ENCODE measurements at regions not wholly inside any gene's neighbourhood (a gene's known extent, or its start where the extent isn't known, plus 50 kb on each side); places are given as distances from the start of the nearest gene placed in this dataset.

- no peaks in the 10 kb centered on the region for H3K4me1 ChIP-seq
- H3K9me3 ChIP-seq: no peaks in the 10 kb centered on the region
- no peak for DNase-seq (ENCODE audit: low spot score in 2 of 2)
- no peak for TF ChIP-seq POLR2A (IDR thresholded peaks at IDR 0.05)
- no peak for TF ChIP-seq CTCF (IDR thresholded peaks at IDR 0.05)
- no peak for TF ChIP-seq POLR2AphosphoS5 (IDR thresholded peaks at IDR 0.05)
- no peak overlapping the region for H3K4me3 ChIP-seq
- intact Hi-C loops (cut with DNase I; ENCODE audit: low total_unique reads): no loop called here
- no peaks in the 10 kb centered on the region for H3K27me3 ChIP-seq
- H3K27ac ChIP-seq: no peak overlapping the region
- H3K36me3 ChIP-seq: no peaks in the 10 kb centered on the region
Observed at GRCh38 chr3:148023994-148024393, 614.8 kb downstream of the ZIC1 start.

- no peak for TF ChIP-seq CTCF (IDR thresholded peaks at IDR 0.05)
- no peak overlapping the region for H3K27ac ChIP-seq
- DNase-seq (ENCODE audit: low spot score in 2 of 2): no peak
- no peak overlapping the region for H3K4me3 ChIP-seq
- intact Hi-C loops (cut with DNase I; ENCODE audit: low total_unique reads): no loop called here
- no peaks in the 10 kb centered on the region for H3K4me1 ChIP-seq
- no peaks in the 10 kb centered on the region for H3K9me3 ChIP-seq
- H3K36me3 ChIP-seq: no peaks in the 10 kb centered on the region
- no peaks in the 10 kb centered on the region for H3K27me3 ChIP-seq
Observed at GRCh38 chr3:148026009-148026588, 616.9 kb downstream of the ZIC1 start.

GRCh38 chr3:148030975-148031374, 621.8 kb downstream of the ZIC1 start:
- DNase-seq (ENCODE audit: low spot score in 2 of 2): no peak
- intact Hi-C loops (cut with DNase I; ENCODE audit: low total_unique reads): no loop called here
- TF ChIP-seq POLR2A (IDR thresholded peaks at IDR 0.05): no peak
- TF ChIP-seq POLR2AphosphoS5 (IDR thresholded peaks at IDR 0.05): no peak
- no peak for TF ChIP-seq CTCF (IDR thresholded peaks at IDR 0.05)

GRCh38 chr3:148034353-148034752, 625.2 kb downstream of the ZIC1 start:
- intact Hi-C loops (cut with DNase I; ENCODE audit: low total_unique reads): no loop called here

More at GRCh38 chr3:148030975-148031374, 621.8 kb downstream of the ZIC1 start:
- Histone ChIP-seq H3K4me3 (no peak overlapping the region), H3K36me3 (no peaks in the 10 kb centered on the region), H3K27ac (no peak overlapping the region), H3K27me3 (no peaks in the 10 kb centered on the region), H3K4me1 (no peaks in the 10 kb centered on the region), H3K9me3 (no peaks in the 10 kb centered on the region)

More at GRCh38 chr3:148034353-148034752, 625.2 kb downstream of the ZIC1 start:
- no peak overlapping the region for H3K27ac ChIP-seq
- no peak for DNase-seq (ENCODE audit: low spot score in 2 of 2)
- no peak overlapping the region for H3K4me3 ChIP-seq
- no peaks in the 10 kb centered on the region for H3K27me3 ChIP-seq
- no peaks in the 10 kb centered on the region for H3K36me3 ChIP-seq
- TF ChIP-seq POLR2A (IDR thresholded peaks at IDR 0.05) (no peak), POLR2AphosphoS5 (IDR thresholded peaks at IDR 0.05) (no peak), CTCF (IDR thresholded peaks at IDR 0.05) (no peak)
- no peaks in the 10 kb centered on the region for H3K9me3 ChIP-seq
- H3K4me1 ChIP-seq: no peaks in the 10 kb centered on the region

All from breast epithelium (tissue), 4 donors.